ENCODE measurements at regions not wholly inside any gene's neighbourhood (a gene's known extent, or its start where the extent isn't known, plus 50 kb on each side); places are given as distances from the start of the nearest gene placed in this dataset.

DNA sequence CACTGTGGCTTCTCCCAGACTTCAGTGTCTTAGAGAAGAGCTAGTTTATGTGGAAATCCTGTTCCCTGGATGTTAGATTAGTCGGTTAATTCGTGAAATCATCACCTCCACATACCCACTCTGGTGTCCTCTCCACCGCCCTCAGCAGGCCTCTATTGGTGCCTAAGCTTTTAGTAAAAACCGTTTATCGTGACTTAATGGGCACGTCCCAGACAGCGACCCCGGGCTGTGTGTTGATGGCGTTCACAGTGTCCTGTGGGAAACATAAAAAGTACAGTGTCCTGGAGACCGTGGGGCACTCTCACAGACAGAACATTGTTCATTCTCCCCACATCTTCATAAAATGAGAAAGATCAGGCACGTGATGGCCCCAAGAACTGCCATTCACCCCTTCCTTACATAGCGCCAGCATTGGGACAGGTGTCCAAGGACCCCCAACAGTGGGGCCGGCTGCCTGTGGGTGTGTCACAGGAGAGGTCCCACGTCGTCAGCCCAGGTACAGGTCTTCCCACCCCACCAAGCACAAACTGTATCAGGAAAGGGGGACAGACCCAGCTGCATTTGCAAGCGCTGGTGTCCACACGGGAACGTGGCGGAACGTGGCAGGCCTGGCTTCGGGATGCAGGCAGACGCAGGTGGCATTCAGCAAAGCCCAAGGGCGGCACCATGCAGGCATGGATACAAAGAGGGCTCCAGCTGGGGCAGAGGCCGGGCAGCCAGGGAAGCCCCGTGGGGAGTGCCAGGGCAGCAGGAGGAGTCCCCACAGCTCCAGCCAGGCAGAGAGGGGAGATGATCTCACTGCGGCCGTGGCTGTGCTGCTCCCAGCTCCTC, 237.7 kb downstream of the DLL1 start (continued):
- TF ChIP-seq CTBP2 (IDR thresholded peaks at IDR 0.05; ENCODE audit: borderline replicate concordance, insufficient read depth, insufficient read length, low read length): no peak
- no peak for TF ChIP-seq SUZ12 (IDR thresholded peaks at IDR 0.05; ENCODE audit: low read length)
- no peak for TF ChIP-seq NRF1 (IDR thresholded peaks at IDR 0.05; ENCODE audit: low read depth, low read length)
- no peak for TF ChIP-seq CBX8 (IDR thresholded peaks at IDR 0.05; ENCODE audit: borderline replicate concordance, low read depth, low read length)
- TF ChIP-seq, protein P1, sequence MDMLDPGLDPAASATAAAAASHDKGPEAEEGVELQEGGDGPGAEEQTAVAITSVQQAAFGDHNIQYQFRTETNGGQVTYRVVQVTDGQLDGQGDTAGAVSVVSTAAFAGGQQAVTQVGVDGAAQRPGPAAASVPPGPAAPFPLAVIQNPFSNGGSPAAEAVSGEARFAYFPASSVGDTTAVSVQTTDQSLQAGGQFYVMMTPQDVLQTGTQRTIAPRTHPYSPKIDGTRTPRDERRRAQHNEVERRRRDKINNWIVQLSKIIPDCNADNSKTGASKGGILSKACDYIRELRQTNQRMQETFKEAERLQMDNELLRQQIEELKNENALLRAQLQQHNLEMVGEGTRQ (IDR thresholded peaks at IDR 0.05; ENCODE audit: low read length): no peak
- TF ChIP-seq KDM5A (IDR thresholded peaks at IDR 0.05; ENCODE audit: low read length): no peak
- no peak for TF ChIP-seq YY1 (IDR thresholded peaks at IDR 0.05; ENCODE audit: low read depth, low read length)
- TF ChIP-seq RBBP5 (IDR thresholded peaks at IDR 0.05; ENCODE audit: borderline replicate concordance, low read depth, low read length): no peak
- TF ChIP-seq EP300 (IDR thresholded peaks at IDR 0.05; ENCODE audit: borderline replicate concordance in 1 of 2, low read depth in 2 of 2, low read length in 2 of 2): no peak

All from H1 (cell line).